Esophagus muscularis mucosa (tissue), 4 donors: ENCODE measurements at regions not wholly inside any gene's neighbourhood (a gene's known extent, or its start where the extent isn't known, plus 50 kb on each side); places are given as distances from the start of the nearest gene placed in this dataset.

ENCODE experiments used
- DNase-seq: peaks from one replicate; pipeline ENCODE4 v3.0.0-alpha.2; 2017; ENCODE audit errors: extremely low spot score
- H3K27ac ChIP-seq, 4 donors: fragments of 200-600 bp; sonication (generic); replicated peaks in 1 of 4; 1 replicate in 3 of 4; 2 replicates in 1 of 4; pipeline ENCODE4 v1.5.1; 2016 to 2019; ENCODE audit warnings: mild to moderate bottlenecking in 1 of 4
- H3K27me3 ChIP-seq, 4 donors: fragments of 200-600 bp; sonication (generic); one replicate each; pipeline versions ENCODE4 v1.5.1 to v1.6.0; 2016 to 2019
- H3K36me3 ChIP-seq, 4 donors: fragments of 200-600 bp; sonication (generic); one replicate each; pipeline ENCODE4 v1.5.1; 2016 to 2019
- H3K4me1 ChIP-seq, 4 donors: fragments of 200-600 bp; sonication (generic); one replicate each; pipeline ENCODE4 v1.5.1; 2016 to 2019
- H3K4me3 ChIP-seq, 4 donors: fragments of 200-600 bp; sonication (generic); 1 replicate in 2 of 4; 2 replicates in 2 of 4; pipeline ENCODE4 v1.5.1; 2016 to 2019; ENCODE audit warnings: mild to moderate bottlenecking in 4 of 4, moderate library complexity in 1 of 4
- H3K9me3 ChIP-seq, 4 donors: fragments of 200-600 bp; sonication (generic); 1 replicate in 3 of 4; 2 replicates in 1 of 4; pipeline ENCODE4 v1.5.1; 2016 to 2019
- EP300 ChIP-seq: sonication (generic); formaldehyde crosslinking; IDR thresholded peaks from one replicate; pipeline ENCODE4 v1.6.1; 2017; ENCODE audit warnings: antibody characterized with exemption
- POLR2A ChIP-seq: fragments of 450-650 bp; IDR thresholded peaks from one replicate; pipeline ENCODE4 v1.6.1; 2017; ENCODE audit warnings: antibody characterized with exemption, moderate library complexity, mild to moderate bottlenecking, low read depth
- POLR2AphosphoS5 ChIP-seq, 2 donors: sonication (generic); formaldehyde crosslinking; IDR thresholded peaks; one replicate each; pipeline ENCODE4 v1.6.1; 2017; ENCODE audit warnings: antibody characterized with exemption in 2 of 2
- WGBS: methylation state at CpG from one replicate; pipeline ENCODE4 v1.1.5; 2018; 5-methylcytosine and 5-hydroxymethylcytosine counted together
- intact Hi-C: fragments of 100-400 bp; cut with DNase I; formaldehyde crosslinking; loops from one replicate; pipeline ENCODE4 v1.15.1; 2023
- TF ChIP-seq, protein P1 (sequence below), 3 experiments: fragments of 200-600 bp in 2 of 3; fragments of 450-650 bp in 1 of 3; sonication (generic) in 2 of 3; IDR thresholded peaks; one replicate each; pipeline ENCODE4 v1.5.1; 2017 to 2019; ENCODE audit warnings: antibody characterized with exemption in 3 of 3, mild to moderate bottlenecking in 2 of 3, moderate library complexity in 1 of 3

DNA sequence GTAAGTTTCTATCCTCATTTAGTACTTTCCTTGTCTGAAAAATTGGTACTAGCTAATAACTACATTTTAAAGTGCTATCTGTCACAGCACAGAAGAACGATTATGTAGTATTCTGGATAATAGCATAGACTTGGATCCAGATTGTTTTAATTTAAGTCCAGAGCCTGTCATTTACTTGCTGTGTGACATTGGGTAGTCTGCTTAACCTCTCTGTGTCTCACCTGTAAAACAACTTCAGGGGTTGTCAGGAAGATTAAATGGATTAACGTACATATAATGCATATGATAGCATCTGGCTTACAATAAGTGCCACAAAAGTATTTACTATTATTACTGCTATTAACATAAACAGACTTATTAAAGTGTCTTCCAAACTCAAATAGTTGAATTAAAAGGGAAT lies 1221.4 kb downstream of the GATA3 start:
- DNase-seq = no peak
- no peaks in the 10 kb centered on the region for H3K4me1 ChIP-seq
- TF ChIP-seq POLR2AphosphoS5 (IDR thresholded peaks at IDR 0.05) = no peak
- TF ChIP-seq POLR2A = no peak
- H3K27ac ChIP-seq = no peak overlapping the region
- peaks cover 0 to 14% (median 0%) of the 10 kb centered on the region in 4 donors for H3K27me3 ChIP-seq
- H3K4me3 ChIP-seq = no peak overlapping the region
- no peaks in the 10 kb centered on the region for H3K9me3 ChIP-seq
- no peaks in the 10 kb centered on the region for H3K36me3 ChIP-seq
- WGBS = 48% methylated on average over 2 of the region's 2 CpGs
- intact Hi-C loops = no loop called here

DNA sequence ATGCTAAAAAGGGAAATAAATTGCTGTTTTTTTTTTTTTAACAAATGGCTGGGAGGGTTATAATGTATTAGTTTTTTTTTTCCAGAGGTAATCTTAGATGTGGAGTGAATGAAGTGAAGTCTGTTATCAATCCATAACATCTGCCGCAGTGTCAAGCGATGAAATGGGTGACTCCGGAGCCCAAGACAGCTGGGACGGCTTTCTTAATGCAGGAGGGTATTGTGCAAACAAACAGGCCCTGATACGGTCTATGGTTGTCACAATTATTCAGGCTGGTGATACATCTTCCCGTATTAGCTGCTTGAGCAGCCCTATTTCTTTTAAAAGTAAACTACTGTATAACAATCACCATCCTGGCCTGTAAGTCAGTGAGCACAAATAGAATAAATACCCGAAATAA lies 1231.2 kb downstream of the GATA3 start:
- Histone ChIP-seq H3K4me1 (no peaks in the 10 kb centered on the region), H3K4me3 (no peak overlapping the region), H3K9me3 (no peaks in the 10 kb centered on the region), H3K27me3 (no peaks in the 10 kb centered on the region), H3K36me3 (no peaks in the 10 kb centered on the region), H3K27ac (no peak overlapping the region)
- DNase-seq = no peak
- TF ChIP-seq POLR2AphosphoS5 (IDR thresholded peaks at IDR 0.05) (no peak), POLR2A (no peak), EP300 (no peak)
- TF ChIP-seq, protein P1, sequence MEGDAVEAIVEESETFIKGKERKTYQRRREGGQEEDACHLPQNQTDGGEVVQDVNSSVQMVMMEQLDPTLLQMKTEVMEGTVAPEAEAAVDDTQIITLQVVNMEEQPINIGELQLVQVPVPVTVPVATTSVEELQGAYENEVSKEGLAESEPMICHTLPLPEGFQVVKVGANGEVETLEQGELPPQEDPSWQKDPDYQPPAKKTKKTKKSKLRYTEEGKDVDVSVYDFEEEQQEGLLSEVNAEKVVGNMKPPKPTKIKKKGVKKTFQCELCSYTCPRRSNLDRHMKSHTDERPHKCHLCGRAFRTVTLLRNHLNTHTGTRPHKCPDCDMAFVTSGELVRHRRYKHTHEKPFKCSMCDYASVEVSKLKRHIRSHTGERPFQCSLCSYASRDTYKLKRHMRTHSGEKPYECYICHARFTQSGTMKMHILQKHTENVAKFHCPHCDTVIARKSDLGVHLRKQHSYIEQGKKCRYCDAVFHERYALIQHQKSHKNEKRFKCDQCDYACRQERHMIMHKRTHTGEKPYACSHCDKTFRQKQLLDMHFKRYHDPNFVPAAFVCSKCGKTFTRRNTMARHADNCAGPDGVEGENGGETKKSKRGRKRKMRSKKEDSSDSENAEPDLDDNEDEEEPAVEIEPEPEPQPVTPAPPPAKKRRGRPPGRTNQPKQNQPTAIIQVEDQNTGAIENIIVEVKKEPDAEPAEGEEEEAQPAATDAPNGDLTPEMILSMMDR (IDR thresholded peaks at IDR 0.05) = no peak
- intact Hi-C loops = no loop called here
- WGBS = 70% methylated on average over 7 of the region's 7 CpGs

DNA sequence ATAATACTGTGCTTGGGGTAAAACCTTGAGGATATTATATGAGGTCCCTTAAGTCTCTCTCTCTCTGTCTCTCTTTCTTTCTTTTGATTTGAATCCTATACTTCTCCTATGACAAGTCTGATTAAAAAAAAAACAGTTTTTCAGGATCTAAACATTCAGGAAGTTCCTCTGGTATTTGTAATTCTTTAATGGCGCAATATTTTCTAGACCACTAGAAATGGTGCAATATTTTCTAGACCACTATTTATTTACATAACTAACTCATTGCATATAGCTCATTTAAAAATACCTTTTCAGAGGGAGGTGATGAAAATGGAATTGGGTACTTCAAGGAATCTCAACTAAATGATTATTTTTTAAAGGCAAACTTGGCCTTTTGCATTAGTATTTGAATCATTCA lies 1235.3 kb downstream of the GATA3 start:
- no peaks in the 10 kb centered on the region for H3K36me3 ChIP-seq
- intact Hi-C loops = no loop called here
- TF ChIP-seq EP300 = no peak
- TF ChIP-seq, protein P1 (IDR thresholded peaks at IDR 0.05) = no peak
- TF ChIP-seq POLR2A = no peak
- TF ChIP-seq POLR2AphosphoS5 (IDR thresholded peaks at IDR 0.05) = no peak
- no peaks in the 10 kb centered on the region for H3K4me1 ChIP-seq
- no peak for DNase-seq
- H3K4me3 ChIP-seq = no peak overlapping the region
- H3K27ac ChIP-seq = no peak overlapping the region
- H3K27me3 ChIP-seq = no peaks in the 10 kb centered on the region
- 81% methylated on average over 1 of the region's 1 CpG for WGBS
- H3K9me3 ChIP-seq = no peaks in the 10 kb centered on the region

DNA sequence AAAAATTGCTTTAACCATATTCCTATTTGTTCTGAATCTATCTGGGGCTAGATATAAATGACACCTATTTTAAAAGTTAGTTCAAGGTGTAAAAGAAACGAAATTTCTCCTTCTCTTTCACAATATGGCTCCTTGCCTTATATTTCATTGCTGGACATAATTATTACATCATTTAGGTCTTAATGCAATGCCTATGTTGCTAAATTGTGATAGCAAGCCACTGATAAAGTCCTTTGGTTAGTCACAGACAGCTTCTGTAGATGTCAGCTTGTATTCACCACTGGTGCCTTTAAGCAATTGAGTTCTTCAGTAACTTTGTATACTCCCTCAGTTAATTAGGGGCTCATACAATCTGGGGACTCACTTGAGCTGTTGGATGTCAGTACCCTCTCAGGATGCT lies 1236.6 kb downstream of the GATA3 start:
- 72% methylated on average over 1 of the region's 1 CpG for WGBS

DNA sequence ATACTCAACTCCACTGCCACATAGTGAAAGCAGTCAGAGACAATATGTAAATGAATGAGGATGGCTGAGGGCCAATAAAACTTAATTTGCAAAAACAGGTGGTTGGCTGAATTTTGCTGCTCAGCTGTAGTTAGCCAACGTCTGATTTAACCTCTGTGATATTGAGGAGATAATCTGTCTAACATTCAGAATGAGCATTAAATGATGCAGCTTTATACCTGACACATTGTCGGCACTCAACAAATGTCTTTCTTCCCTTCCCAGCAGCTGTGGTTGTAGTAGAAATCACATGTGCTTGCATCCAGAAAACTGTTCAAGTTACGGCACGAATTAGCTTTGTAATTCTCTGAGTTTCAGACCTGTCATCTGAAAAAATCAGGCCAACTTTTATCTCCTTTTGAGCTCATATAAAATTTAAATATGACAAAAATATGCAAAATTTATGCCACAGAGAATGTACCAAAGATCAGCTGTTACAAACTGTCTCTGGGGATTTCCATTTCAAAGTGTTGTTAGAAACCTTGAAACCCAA lies 1239.7 kb downstream of the GATA3 start:
- intact Hi-C loops = no loop called here
- H3K27ac ChIP-seq = no peak overlapping the region
- DNase-seq = no peak
- H3K4me1 ChIP-seq = no peaks in the 10 kb centered on the region
- H3K36me3 ChIP-seq = no peaks in the 10 kb centered on the region
- TF ChIP-seq POLR2AphosphoS5 (IDR thresholded peaks at IDR 0.05) (no peak), POLR2A (no peak), EP300 (no peak)
- TF ChIP-seq, protein P1 (IDR thresholded peaks at IDR 0.05) = no peak
- WGBS = 37% methylated on average over 4 of the region's 4 CpGs
- H3K9me3 ChIP-seq = no peaks in the 10 kb centered on the region
- no peak overlapping the region for H3K4me3 ChIP-seq
- H3K27me3 ChIP-seq = no peaks in the 10 kb centered on the region

More for the DNA sequence above, 1236.6 kb downstream of the GATA3 start:
- H3K36me3 ChIP-seq = no peaks in the 10 kb centered on the region
- intact Hi-C loops = no loop called here
- H3K4me3 ChIP-seq = no peak overlapping the region
- no peaks in the 10 kb centered on the region for H3K9me3 ChIP-seq
- no peaks in the 10 kb centered on the region for H3K4me1 ChIP-seq
- H3K27me3 ChIP-seq = no peaks in the 10 kb centered on the region
- no peak for DNase-seq
- H3K27ac ChIP-seq = no peak overlapping the region
- TF ChIP-seq EP300 (no peak), POLR2AphosphoS5 (IDR thresholded peaks at IDR 0.05) (no peak)

DNA sequence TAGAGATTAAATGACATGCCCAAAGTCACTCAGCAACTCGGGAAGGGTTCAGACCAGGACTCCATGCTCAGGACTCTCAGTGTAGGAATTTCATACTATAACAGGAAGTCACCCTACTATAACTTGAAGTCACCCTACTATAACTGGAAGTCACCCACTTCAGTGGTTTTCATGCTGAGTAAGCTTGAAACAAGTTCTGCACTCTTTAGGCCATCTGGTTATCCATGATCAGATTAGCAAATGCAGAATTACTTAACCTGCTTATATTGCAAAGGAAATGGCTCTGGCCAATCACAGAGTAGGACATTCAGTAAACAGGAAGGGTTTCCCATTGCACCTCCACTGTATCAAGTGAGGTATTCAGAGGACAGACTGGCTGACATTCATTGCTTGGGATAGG lies 1240.4 kb downstream of the GATA3 start:
- H3K27ac ChIP-seq = no peak overlapping the region
- no peak for DNase-seq
- H3K9me3 ChIP-seq = no peaks in the 10 kb centered on the region
- TF ChIP-seq, protein P1 (IDR thresholded peaks at IDR 0.05) = no peak
- TF ChIP-seq POLR2A (no peak), POLR2AphosphoS5 (IDR thresholded peaks at IDR 0.05) (no peak), EP300 (no peak)
- H3K27me3 ChIP-seq = no peaks in the 10 kb centered on the region
- H3K4me1 ChIP-seq = no peaks in the 10 kb centered on the region
- no peaks in the 10 kb centered on the region for H3K36me3 ChIP-seq
- 80% methylated on average over 1 of the region's 1 CpG for WGBS
- no peak overlapping the region for H3K4me3 ChIP-seq
- intact Hi-C loops = no loop called here
